ENCODE measurements at regions not wholly inside any gene's neighbourhood (a gene's known extent, or its start where the extent isn't known, plus 50 kb on each side); places are given as distances from the start of the nearest gene placed in this dataset.

DNA sequence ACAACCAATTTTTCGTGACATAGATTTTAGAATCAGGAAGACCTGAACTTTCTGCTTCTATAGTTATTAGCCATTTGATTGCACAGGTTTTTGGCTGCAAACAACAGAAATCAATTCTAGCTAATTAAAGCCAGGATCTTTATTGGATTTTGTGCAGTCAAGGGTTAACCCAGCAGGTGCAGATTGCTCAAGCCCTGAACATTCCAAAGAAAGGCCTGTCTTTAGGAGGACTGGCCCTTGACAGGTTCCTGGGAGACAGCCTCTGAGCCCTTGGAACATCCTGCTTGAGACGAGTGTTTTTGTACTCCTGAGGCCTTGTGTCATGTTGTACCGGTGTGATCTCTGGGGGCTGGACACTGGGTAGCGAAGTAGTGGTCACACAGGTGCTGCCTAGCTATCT lies 174.6 kb downstream of the PTCSC3 start:
- no peak for DNase-seq (ENCODE audit: low read depth in 2 of 2)
- no peaks in the 10 kb centered on the region for H4K20me1 ChIP-seq (ENCODE audit: control insufficient read depth, extremely low read depth, insufficient read depth, low read length)
- TF ChIP-seq, protein P1, sequence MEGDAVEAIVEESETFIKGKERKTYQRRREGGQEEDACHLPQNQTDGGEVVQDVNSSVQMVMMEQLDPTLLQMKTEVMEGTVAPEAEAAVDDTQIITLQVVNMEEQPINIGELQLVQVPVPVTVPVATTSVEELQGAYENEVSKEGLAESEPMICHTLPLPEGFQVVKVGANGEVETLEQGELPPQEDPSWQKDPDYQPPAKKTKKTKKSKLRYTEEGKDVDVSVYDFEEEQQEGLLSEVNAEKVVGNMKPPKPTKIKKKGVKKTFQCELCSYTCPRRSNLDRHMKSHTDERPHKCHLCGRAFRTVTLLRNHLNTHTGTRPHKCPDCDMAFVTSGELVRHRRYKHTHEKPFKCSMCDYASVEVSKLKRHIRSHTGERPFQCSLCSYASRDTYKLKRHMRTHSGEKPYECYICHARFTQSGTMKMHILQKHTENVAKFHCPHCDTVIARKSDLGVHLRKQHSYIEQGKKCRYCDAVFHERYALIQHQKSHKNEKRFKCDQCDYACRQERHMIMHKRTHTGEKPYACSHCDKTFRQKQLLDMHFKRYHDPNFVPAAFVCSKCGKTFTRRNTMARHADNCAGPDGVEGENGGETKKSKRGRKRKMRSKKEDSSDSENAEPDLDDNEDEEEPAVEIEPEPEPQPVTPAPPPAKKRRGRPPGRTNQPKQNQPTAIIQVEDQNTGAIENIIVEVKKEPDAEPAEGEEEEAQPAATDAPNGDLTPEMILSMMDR (conservative IDR thresholded peaks at IDR 0.05 in 1 of 2, IDR thresholded peaks at IDR 0.05 in 1 of 2; ENCODE audit: low read depth in 1 of 2, low read length in 2 of 2) = no peak
- TF ChIP-seq EZH2 (IDR thresholded peaks at IDR 0.05; ENCODE audit: low read length, missing control alignments) = no peak
- no peak overlapping the region for H3K4me2 ChIP-seq (ENCODE audit: extremely low read depth, insufficient read depth, low read length)
- H3K36me3 ChIP-seq (ENCODE audit: control insufficient read depth, insufficient read depth, low read length) = no peaks in the 10 kb centered on the region
- H3K79me2 ChIP-seq (ENCODE audit: control insufficient read depth, insufficient read depth, low read length) = no peaks in the 10 kb centered on the region
- no peaks in the 10 kb centered on the region for H3K4me1 ChIP-seq (ENCODE audit: control insufficient read depth, extremely low read depth, insufficient read depth, low read length)
- no peak overlapping the region for H3K9ac ChIP-seq (ENCODE audit: insufficient read depth, low read length)
- H3K27ac ChIP-seq (ENCODE audit: insufficient read depth, low read length) = no peak overlapping the region
- no peaks in the 10 kb centered on the region for H3K9me3 ChIP-seq (ENCODE audit: control insufficient read depth, insufficient read depth, low read depth, low read length)
- H3K4me3 ChIP-seq (replicated peaks in 1 of 4; ENCODE audit: control extremely low read depth in 1 of 4, insufficient read depth in 1 of 4, low read depth in 3 of 4, low read length in 4 of 4) = no peak overlapping the region
- H2AFZ ChIP-seq (ENCODE audit: low read length) = no peak overlapping the region
- H3K27me3 ChIP-seq (ENCODE audit: control insufficient read depth, insufficient read depth, low read length) = no peaks in the 10 kb centered on the region

DNA sequence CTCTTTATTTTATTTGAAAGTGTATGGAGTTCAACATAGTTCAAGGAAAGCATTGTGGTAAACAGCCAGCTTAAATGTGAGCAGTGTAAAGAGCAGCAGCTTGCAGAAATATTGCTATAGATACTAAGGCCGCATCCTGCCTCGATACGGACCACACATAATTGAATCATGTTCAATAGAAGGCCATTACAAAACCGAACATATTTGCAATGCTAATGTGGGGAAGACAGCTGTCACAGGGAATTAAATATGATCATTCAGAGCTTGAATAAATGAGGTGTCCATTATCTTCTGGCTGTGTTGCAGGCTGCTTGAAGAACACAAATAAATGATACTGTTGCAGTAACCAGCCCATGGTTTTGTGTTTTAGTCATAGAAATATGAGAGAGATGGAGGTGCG lies 173.2 kb downstream of the BRMS1L start:
- Histone ChIP-seq H4K20me1 (ENCODE audit: control insufficient read depth, extremely low read depth, insufficient read depth, low read length) (no peaks in the 10 kb centered on the region), H3K79me2 (ENCODE audit: control insufficient read depth, insufficient read depth, low read length) (no peaks in the 10 kb centered on the region), H3K4me1 (ENCODE audit: control insufficient read depth, extremely low read depth, insufficient read depth, low read length) (no peaks in the 10 kb centered on the region), H3K27ac (ENCODE audit: insufficient read depth, low read length) (no peak overlapping the region), H2AFZ (ENCODE audit: low read length) (no peak overlapping the region), H3K27me3 (ENCODE audit: control insufficient read depth, insufficient read depth, low read length) (no peaks in the 10 kb centered on the region), H3K9ac (ENCODE audit: insufficient read depth, low read length) (no peak overlapping the region), H3K4me3 (replicated peaks in 1 of 4; ENCODE audit: control extremely low read depth in 1 of 4, insufficient read depth in 1 of 4, low read depth in 3 of 4, low read length in 4 of 4) (no peak overlapping the region), H3K9me3 (ENCODE audit: control insufficient read depth, insufficient read depth, low read depth, low read length) (no peaks in the 10 kb centered on the region), H3K36me3 (ENCODE audit: control insufficient read depth, insufficient read depth, low read length) (no peaks in the 10 kb centered on the region), H3K4me2 (ENCODE audit: extremely low read depth, insufficient read depth, low read length) (no peak overlapping the region)
- TF ChIP-seq, protein P1 (conservative IDR thresholded peaks at IDR 0.05 in 1 of 2, IDR thresholded peaks at IDR 0.05 in 1 of 2; ENCODE audit: low read depth in 1 of 2, low read length in 2 of 2) = no peak
- no peak for TF ChIP-seq EZH2 (IDR thresholded peaks at IDR 0.05; ENCODE audit: low read length, missing control alignments)
- no peak for DNase-seq (ENCODE audit: low read depth in 2 of 2)

DNA sequence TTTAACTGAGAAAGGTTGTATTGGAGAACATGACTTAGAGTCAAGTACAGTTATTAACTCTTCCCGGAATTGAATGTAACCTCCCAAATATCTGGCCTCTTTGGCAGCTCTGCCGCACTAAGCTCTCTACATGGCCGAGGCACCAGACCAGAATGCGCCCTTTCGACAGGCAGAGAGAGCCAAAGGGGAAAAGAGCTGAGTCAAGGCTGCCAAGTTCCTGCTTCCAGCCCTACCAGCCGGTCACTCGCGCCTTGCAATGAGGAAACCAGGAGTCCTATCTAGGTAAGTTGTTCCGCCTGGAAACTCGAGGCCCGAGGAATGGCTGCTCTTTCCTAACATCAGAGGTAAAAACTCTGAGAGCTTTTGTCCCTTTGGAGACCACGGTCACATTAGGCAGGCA lies 172.2 kb downstream of the BRMS1L start:
- Histone ChIP-seq H3K4me2 (ENCODE audit: extremely low read depth, insufficient read depth, low read length) (no peak overlapping the region), H3K36me3 (ENCODE audit: control insufficient read depth, insufficient read depth, low read length) (no peaks in the 10 kb centered on the region), H3K9ac (ENCODE audit: insufficient read depth, low read length) (no peak overlapping the region), H3K27ac (ENCODE audit: insufficient read depth, low read length) (no peak overlapping the region), H2AFZ (ENCODE audit: low read length) (no peak overlapping the region), H4K20me1 (ENCODE audit: control insufficient read depth, extremely low read depth, insufficient read depth, low read length) (no peaks in the 10 kb centered on the region), H3K9me3 (ENCODE audit: control insufficient read depth, insufficient read depth, low read depth, low read length) (no peaks in the 10 kb centered on the region), H3K4me3 (replicated peaks in 1 of 4; ENCODE audit: control extremely low read depth in 1 of 4, insufficient read depth in 1 of 4, low read depth in 3 of 4, low read length in 4 of 4) (no peak overlapping the region), H3K4me1 (ENCODE audit: control insufficient read depth, extremely low read depth, insufficient read depth, low read length) (no peaks in the 10 kb centered on the region), H3K27me3 (ENCODE audit: control insufficient read depth, insufficient read depth, low read length) (no peaks in the 10 kb centered on the region), H3K79me2 (ENCODE audit: control insufficient read depth, insufficient read depth, low read length) (no peaks in the 10 kb centered on the region)
- no peak for DNase-seq (ENCODE audit: low read depth in 2 of 2)
- TF ChIP-seq, protein P1 (conservative IDR thresholded peaks at IDR 0.05 in 1 of 2, IDR thresholded peaks at IDR 0.05 in 1 of 2; ENCODE audit: low read depth in 1 of 2, low read length in 2 of 2) = no peak
- TF ChIP-seq EZH2 (IDR thresholded peaks at IDR 0.05; ENCODE audit: low read length, missing control alignments) = no peak

All from fibroblast of lung (primary cell).